Spinal cord (tissue), 9 donors: ENCODE measurements at regions not wholly inside any gene's neighbourhood (a gene's known extent, or its start where the extent isn't known, plus 50 kb on each side); places are given as distances from the start of the nearest gene placed in this dataset.

Experiments used
- DNase-seq, 6 donors: peaks; one replicate each; pipeline versions ENCODE4 v3.0.0 to v3.0.0-alpha.2; 2013 to 2015; ENCODE audit warnings: low spot score in 6 of 6, low read depth in 4 of 6
- H3K27ac ChIP-seq: one replicate; pipeline ENCODE4 v1.5.1; 2013; ENCODE audit warnings: low read depth, low read length, control low read depth
- H3K27me3 ChIP-seq: one replicate; pipeline ENCODE4 v1.6.1; 2013; ENCODE audit warnings: low read length; ENCODE audit not compliant: control insufficient read depth, insufficient read depth
- H3K36me3 ChIP-seq: one replicate; pipeline ENCODE4 v1.6.1; 2013; ENCODE audit warnings: low read length; ENCODE audit not compliant: control insufficient read depth, insufficient read depth
- H3K4me1 ChIP-seq: one replicate; pipeline ENCODE4 v1.6.1; 2013; ENCODE audit warnings: low read length; ENCODE audit not compliant: control insufficient read depth, insufficient read depth
- H3K4me3 ChIP-seq: one replicate; pipeline ENCODE4 v1.5.1; 2013; ENCODE audit warnings: low read depth, low read length, control low read depth
- H3K9me3 ChIP-seq: one replicate; pipeline ENCODE4 v1.6.1; 2013; ENCODE audit warnings: low read length; ENCODE audit not compliant: control insufficient read depth, insufficient read depth
- WGBS: methylation state at CpG from one replicate; pipeline ENCODE4 v1.1.5; 2013; ENCODE audit warnings: missing lambda C conversion rate; ENCODE audit not compliant: insufficient coverage; 5-methylcytosine and 5-hydroxymethylcytosine counted together
- donor health status: healthy.

DNA sequence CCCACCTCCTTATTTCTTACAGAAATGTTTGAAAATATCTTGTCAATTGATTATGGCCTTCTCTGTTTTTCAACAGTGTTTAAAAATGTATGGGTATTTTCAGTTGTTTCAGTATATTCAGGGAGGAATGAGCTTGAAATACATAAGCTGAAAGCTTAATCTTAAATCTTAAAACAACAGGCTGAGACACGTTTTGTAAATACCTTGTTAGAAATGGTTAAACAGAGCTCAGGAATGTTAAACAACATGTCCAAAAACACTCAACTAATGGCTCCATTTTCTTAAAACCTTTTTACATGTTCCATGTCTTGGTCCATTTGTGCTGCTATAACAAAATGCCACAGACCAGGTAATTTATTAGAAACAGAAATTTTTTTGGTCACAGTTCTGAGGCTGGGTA is 953.8 kb upstream of the ADGRL2 start:
- Histone ChIP-seq H3K27me3 (no peaks in the 10 kb centered on the region), H3K4me1 (no peaks in the 10 kb centered on the region), H3K27ac (no peak overlapping the region), H3K4me3 (no peak overlapping the region), H3K9me3 (no peaks in the 10 kb centered on the region), H3K36me3 (no peaks in the 10 kb centered on the region)
- DNase-seq, result no peak
- WGBS, result no CpG with 5 or more reads among the region's 1 CpG

DNA sequence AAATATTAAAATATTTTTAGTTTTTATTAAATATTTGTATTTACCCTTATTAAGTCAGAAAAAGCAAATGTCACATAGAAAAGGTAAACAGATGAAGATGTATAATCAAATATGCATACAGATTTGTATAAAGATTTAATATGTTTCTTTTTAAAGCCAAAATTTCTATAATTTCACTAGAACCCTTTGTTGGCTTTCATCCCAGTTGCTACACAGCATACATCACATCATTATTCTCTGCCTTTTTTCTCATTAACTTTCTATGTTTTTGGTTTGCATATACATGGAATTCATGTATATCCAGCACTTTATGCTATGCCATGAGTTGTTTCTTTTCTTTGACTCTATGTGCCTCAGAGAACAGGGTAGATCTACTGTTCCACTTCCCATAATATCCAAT is 957.9 kb upstream of the ADGRL2 start:
- Histone ChIP-seq H3K9me3 (no peaks in the 10 kb centered on the region), H3K36me3 (no peaks in the 10 kb centered on the region), H3K4me1 (no peaks in the 10 kb centered on the region), H3K27me3 (no peaks in the 10 kb centered on the region), H3K27ac (no peak overlapping the region), H3K4me3 (no peak overlapping the region)
- DNase-seq, result no peak

DNA sequence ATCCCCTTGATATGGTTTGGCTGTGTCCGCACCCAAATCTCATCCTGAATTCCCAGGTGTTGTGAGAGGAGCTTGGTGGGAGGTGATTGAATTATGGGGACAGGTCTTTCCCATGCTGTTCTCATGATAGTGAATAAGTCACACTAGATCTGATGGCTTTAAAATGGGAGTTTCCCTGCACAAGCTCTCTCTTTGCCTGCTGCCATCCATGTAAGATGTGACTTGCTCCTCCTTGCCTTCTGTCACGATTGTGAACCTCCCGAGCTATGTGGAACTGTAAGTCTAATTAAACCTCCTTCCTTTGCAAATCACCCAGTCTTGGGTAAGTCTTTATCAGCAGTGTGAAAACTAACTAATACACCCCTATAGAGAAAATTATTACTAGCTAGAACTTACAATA is 959.5 kb upstream of the ADGRL2 start:
- Histone ChIP-seq H3K4me1 (no peaks in the 10 kb centered on the region), H3K4me3 (no peak overlapping the region), H3K9me3 (no peaks in the 10 kb centered on the region), H3K27ac (no peak overlapping the region), H3K27me3 (no peaks in the 10 kb centered on the region), H3K36me3 (no peaks in the 10 kb centered on the region)
- DNase-seq, result no peak
- WGBS, result 100% methylated on average over 1 of the region's 3 CpGs

DNA sequence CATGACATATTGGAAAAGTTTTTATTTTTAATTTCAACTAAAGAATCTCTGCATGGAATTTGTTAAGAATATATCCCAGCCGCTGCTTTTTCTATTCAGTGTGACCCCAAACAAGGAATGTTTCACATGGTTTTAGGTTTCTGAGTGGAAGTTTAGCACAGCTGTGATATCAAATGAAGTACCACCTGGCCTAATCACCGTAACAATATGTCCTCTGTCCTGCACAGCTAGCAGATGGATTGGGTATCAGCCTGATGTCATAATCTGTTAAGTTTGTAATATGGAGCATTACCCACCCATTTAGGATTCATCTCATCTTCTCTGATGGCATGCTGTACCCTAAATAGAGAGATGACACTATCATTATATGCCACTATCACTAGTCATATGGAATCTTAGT is 963.7 kb upstream of the ADGRL2 start:
- WGBS, result no CpG with 5 or more reads among the region's 2 CpGs
- H3K4me3 ChIP-seq, result no peak overlapping the region
- no peaks in the 10 kb centered on the region for H3K4me1 ChIP-seq
- no peaks in the 10 kb centered on the region for H3K27me3 ChIP-seq
- DNase-seq, result no peak
- no peak overlapping the region for H3K27ac ChIP-seq
- H3K36me3 ChIP-seq, result no peaks in the 10 kb centered on the region
- H3K9me3 ChIP-seq, result no peaks in the 10 kb centered on the region

DNA sequence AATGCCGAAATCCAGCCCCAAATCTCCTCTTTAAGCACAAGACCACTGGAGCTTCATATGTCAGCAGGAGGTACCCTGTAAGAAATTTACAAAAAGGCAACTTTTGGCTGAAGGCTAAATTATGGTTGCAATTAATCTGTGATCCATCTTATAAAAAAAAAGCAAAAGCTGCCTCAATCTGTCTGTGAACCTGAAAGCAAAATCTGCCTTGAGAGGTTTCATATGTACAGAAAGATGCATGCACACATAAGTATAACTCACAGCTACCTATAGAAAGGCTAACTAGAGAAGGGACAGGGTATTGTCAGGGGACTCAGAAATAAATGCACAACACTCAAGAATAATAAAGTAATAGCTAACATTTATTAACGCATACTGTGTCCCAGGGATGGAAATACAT is 964.2 kb upstream of the ADGRL2 start:
- no peak overlapping the region for H3K4me3 ChIP-seq
- no peaks in the 10 kb centered on the region for H3K4me1 ChIP-seq
- 100% methylated on average over 1 of the region's 2 CpGs for WGBS
- no peaks in the 10 kb centered on the region for H3K9me3 ChIP-seq
- H3K27me3 ChIP-seq, result no peaks in the 10 kb centered on the region
- no peak for DNase-seq
- H3K36me3 ChIP-seq, result no peaks in the 10 kb centered on the region
- no peak overlapping the region for H3K27ac ChIP-seq

DNA sequence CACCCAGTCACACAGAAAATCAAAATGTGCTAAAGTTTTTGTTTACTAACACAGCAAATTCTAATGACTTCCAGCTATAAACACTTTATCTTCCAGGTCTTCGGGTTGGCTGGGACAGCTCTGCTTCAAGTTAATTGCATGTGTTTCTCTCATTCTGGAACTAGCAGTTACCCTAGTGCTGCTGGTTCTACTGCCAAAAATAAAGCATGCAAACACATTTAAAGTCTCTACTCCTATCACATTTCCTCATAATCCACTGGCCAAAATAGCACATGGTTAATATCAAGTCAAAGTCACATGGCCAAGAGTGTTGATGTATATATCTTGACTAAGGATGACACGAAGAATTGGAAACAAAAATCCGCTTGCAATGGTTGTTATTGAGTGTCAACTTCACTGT is 973.1 kb upstream of the ADGRL2 start:
- H3K9me3 ChIP-seq, result no peaks in the 10 kb centered on the region
- WGBS, result 85% methylated on average over 3 of the region's 3 CpGs
- no peaks in the 10 kb centered on the region for H3K4me1 ChIP-seq
- peak in 1 of 6 donors; percentile 52 for DNase-seq
- H3K4me3 ChIP-seq, result no peak overlapping the region
- no peak overlapping the region for H3K27ac ChIP-seq
- no peaks in the 10 kb centered on the region for H3K36me3 ChIP-seq
- H3K27me3 ChIP-seq, result no peaks in the 10 kb centered on the region

DNA sequence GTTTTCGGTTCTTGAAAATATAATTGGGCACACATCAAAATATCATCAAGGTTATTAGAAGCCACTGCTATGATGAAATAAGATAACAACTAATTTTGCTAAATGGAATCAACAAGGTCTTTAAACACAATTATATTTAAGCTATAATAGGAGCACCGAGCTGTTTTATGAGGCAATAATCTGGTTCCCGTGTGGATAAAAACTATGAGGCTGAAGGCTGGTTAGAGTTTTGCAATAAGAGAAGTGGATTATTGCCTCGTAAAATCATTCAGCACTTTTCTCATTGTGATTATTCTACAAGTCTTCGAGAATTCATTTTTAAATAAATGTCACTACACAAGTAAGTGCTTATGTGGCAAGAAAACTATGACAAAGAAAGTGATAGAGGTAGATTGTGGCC is 975.7 kb upstream of the ADGRL2 start:
- Histone ChIP-seq H3K27ac (no peak overlapping the region), H3K36me3 (no peaks in the 10 kb centered on the region), H3K9me3 (no peaks in the 10 kb centered on the region), H3K4me1 (no peaks in the 10 kb centered on the region), H3K4me3 (no peak overlapping the region), H3K27me3 (no peaks in the 10 kb centered on the region)
- WGBS, result no CpG with 5 or more reads among the region's 5 CpGs
- peak in 3 of 6 donors; percentile 5 to 88 (median 25) for DNase-seq

DNA sequence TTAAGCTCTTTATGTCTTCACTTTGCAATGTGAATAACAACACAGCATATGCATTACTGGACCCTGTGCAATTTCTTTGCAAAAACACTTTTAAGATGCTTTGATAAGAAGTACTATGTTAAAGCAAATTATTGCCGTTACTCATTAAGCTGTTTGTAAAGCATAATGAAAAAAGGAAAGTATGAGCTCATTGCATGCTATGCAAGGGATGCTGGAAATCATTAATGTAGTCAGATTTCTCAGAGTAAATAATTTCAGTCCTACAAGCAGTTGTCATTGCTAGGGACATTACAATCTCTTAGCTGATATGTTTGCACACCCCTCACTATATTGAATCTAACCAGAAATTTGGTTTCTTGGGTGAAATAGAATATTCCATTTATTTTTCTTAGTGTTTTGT is 982.5 kb upstream of the ADGRL2 start:
- no peak overlapping the region for H3K4me3 ChIP-seq
- H3K9me3 ChIP-seq, result no peaks in the 10 kb centered on the region
- no CpG with 5 or more reads among the region's 1 CpG for WGBS
- DNase-seq, result no peak
- no peak overlapping the region for H3K27ac ChIP-seq
- H3K36me3 ChIP-seq, result no peaks in the 10 kb centered on the region
- H3K27me3 ChIP-seq, result no peaks in the 10 kb centered on the region
- H3K4me1 ChIP-seq, result no peaks in the 10 kb centered on the region

DNA sequence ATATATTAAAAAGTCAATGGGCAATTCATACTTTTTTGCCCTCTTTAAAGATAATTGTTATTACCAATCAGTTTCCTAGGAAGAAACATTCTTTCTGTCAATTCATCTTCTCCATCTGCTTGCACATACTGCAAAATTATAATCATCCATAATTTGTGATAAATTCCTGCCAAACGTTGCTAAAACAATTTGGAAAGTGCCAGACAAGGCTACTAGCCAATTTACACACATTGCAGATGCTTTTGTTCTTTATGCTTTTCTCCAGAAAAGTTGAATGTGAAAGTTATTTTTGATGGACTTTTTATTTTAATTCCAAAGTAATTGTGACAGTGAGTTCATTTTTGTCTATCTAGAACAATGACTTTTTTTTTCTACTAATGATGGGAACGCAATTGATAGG is 992.8 kb upstream of the ADGRL2 start:
- no peak overlapping the region for H3K4me3 ChIP-seq
- no peaks in the 10 kb centered on the region for H3K27me3 ChIP-seq
- H3K36me3 ChIP-seq, result no peaks in the 10 kb centered on the region
- no CpG with 5 or more reads among the region's 2 CpGs for WGBS
- H3K4me1 ChIP-seq, result no peaks in the 10 kb centered on the region
- no peak overlapping the region for H3K27ac ChIP-seq
- peak in 2 of 6 donors; percentile 14 to 90 for DNase-seq
- no peaks in the 10 kb centered on the region for H3K9me3 ChIP-seq

DNA sequence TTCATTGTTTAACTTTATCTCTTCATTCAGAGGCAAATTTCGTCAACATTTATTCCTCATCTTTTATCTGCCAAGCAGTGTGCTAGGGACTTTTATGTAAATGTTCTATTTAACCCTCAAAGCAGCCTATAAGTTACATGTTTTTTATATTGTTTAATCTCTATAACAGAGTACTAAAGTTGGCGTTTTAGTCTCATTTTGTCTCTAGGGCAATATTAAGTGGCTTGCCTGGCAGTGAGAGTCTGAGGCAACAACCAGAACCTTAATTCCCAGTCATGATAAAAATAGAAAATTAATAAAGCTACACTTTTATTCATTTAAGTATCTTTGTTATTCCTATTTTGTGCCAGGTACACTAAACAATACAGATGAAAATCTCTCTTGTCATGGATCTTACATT is 994.3 kb upstream of the ADGRL2 start:
- Histone ChIP-seq H3K4me1 (no peaks in the 10 kb centered on the region), H3K27me3 (no peaks in the 10 kb centered on the region), H3K4me3 (no peak overlapping the region), H3K36me3 (no peaks in the 10 kb centered on the region), H3K9me3 (no peaks in the 10 kb centered on the region), H3K27ac (no peak overlapping the region)
- DNase-seq, result peak in 1 of 6 donors; percentile 53
- WGBS, result no CpG with 5 or more reads among the region's 2 CpGs

DNA sequence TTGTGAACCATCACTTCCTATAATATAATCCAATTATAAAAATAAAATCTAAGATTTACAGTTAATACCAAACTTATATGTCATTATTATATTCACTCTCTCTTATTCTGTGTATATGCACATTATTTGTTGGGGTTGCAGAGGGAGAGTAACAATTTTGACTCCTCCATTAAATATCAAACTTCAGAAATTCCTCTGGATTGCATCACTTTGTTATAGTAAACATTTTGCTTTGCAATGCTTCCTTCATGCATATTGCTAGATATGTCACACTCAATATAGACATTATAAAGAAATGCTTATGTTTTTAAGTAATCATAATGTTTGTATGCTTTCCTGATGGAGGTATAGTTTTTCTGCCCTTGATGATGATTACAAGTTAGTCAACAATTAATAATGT is 999.0 kb upstream of the ADGRL2 start:
- Histone ChIP-seq H3K27me3 (no peaks in the 10 kb centered on the region), H3K9me3 (no peaks in the 10 kb centered on the region), H3K4me1 (no peaks in the 10 kb centered on the region), H3K4me3 (no peak overlapping the region), H3K36me3 (no peaks in the 10 kb centered on the region), H3K27ac (no peak overlapping the region)
- DNase-seq, result no peak
